GM21390 (cell line): ENCODE measurements at regions not wholly inside any gene's neighbourhood (a gene's known extent, or its start where the extent isn't known, plus 50 kb on each side); places are given as distances from the start of the nearest gene placed in this dataset.

ENCODE experiments used
- ATAC-seq: cut with Tn5 transposase; IDR thresholded peaks from one replicate; pipeline ENCODE4 v1.9.1; 2021; ENCODE audit not compliant: unreplicated experiment

GRCh38 chr5:60018091-60018490 lies 124.6 kb upstream of the PDE4D start:
- no peak for ATAC-seq

- no peak for ATAC-seq
Observed at GRCh38 chr5:60014331-60014730, 120.8 kb upstream of the PDE4D start.

GRCh38 chr5:60010853-60011252 lies 117.3 kb upstream of the PDE4D start:
- no peak for ATAC-seq

GRCh38 chr5:60010328-60010727 lies 116.8 kb upstream of the PDE4D start:
- no peak for ATAC-seq

- ATAC-seq, result no peak
Observed at GRCh38 chr5:60007729-60008128, 114.2 kb upstream of the PDE4D start.

GRCh38 chr5:59999056-59999455 lies 105.5 kb upstream of the PDE4D start:
- ATAC-seq, result no peak

- no peak for ATAC-seq
Observed at GRCh38 chr5:59992206-59992605, 98.7 kb upstream of the PDE4D start.

- ATAC-seq, result no peak
Observed at GRCh38 chr5:59988396-59988795, 94.9 kb upstream of the PDE4D start.

GRCh38 chr5:59976342-59976741 lies 82.8 kb upstream of the PDE4D start:
- ATAC-seq, result no peak

GRCh38 chr5:59972043-59972442 lies 78.5 kb upstream of the PDE4D start:
- ATAC-seq, result no peak

- no peak for ATAC-seq
Observed at GRCh38 chr5:59959330-59959729, 65.8 kb upstream of the PDE4D start.

- no peak for ATAC-seq
Observed at GRCh38 chr5:59956130-59956783, 62.7 kb upstream of the PDE4D start.

- no peak for ATAC-seq
Observed at GRCh38 chr5:59955241-59955640, 61.7 kb upstream of the PDE4D start.

- no peak for ATAC-seq
Observed at GRCh38 chr5:59943452-59944113, 50.1 kb upstream of the PDE4D start.
